NCI-H2196 treated with DMSO at 0.1 percent for 48 hours (cell line): ENCODE measurements at regions not wholly inside any gene's neighbourhood (a gene's known extent, or its start where the extent isn't known, plus 50 kb on each side); places are given as distances from the start of the nearest gene placed in this dataset.

Experiments
- DNase-seq: peaks from one replicate; lab custom pipeline; 2025; ENCODE audit not compliant: unreplicated experiment; lab: John Stamatoyannopoulos, UW

DNA sequence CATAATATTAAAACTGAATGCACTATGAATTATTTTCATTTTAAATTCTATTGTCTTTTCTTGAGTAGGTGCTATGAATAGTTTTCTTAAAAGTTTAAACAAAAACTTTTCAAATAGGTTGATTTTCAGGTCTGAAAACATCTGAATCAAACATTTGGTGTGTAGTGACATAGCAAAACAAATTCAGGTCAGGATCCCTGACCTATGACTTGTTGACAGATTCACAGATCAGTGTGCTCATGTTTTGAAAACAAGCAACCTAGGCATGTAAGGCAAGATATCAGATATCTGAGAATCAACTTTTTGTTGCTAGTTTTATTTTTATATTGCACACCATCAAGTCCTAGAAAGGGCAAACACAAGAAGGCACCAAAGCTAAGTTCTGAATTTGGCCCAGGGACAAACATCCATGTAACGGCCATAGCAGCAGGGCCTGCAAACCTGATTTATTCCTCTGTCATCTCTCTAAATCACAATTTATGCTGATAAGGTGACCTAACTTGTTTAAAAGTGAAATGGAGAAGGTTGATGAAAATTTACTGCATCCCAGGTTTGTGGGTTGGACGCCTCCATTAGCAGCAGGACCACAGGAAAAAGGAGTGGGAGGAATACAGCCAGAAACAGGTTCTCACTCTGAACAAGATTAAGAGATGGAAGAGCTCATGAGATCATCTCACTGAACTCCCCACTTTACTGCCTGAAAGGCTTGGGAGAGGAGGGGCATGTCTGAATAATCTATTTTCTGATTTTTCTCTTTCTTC, 337.7 kb downstream of the KCNRG start:
- no peak for DNase-seq

DNA sequence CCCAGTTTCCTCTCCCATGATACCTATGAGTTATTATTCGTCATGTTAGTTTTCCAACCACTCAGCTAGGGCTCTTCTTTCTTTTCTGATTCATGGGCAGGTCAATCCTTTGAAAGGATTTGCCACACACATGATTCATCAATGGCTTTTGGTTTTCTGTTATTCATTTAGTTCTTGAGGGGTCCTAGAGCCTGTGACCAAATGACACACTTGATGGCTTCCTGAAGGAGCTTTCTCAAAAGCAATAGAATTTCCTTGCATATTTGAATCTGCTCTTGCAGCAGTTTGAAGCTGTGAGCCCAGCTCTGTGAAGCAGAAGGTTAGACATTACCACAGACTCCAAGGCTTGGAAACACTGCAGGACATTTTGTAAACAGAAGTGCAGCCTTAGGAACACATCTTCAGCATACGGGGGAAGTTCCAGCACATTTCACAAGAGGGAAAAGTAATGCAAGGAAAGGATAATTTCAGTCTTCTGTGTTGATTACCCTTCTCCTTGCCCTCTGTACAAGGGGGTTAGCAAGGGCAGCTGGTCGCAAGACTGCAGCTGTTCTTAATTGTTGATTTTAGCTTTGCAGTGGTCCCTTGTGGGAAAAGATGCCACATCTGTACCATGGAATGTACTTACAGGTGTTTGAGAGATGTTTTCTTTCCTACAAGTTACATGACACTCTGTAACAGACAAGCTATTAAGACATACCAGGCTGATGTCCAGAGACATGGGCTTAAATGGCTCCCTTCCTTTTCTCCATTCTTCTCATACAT, 338.6 kb downstream of the KCNRG start:
- no peak for DNase-seq

DNA sequence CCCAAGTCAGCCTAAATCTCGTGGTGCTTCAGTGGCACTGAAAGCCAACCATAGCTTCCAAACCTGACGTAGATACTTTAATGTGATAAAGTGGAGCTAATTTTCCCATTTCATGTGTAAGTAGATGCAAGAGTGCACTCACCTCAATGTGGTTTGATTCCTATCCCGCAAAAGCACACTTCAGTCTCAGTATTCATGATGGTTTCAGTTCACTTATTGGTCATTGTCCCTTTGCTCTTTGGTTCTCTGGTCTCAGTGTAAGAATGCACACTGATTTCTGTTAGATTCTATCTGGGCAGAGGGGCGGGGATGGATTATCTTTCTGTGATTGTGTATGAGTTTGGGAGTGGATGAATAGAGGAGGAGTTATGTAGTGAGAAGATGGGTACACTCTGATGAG, 340.6 kb downstream of the KCNRG start:
- no peak for DNase-seq

DNA sequence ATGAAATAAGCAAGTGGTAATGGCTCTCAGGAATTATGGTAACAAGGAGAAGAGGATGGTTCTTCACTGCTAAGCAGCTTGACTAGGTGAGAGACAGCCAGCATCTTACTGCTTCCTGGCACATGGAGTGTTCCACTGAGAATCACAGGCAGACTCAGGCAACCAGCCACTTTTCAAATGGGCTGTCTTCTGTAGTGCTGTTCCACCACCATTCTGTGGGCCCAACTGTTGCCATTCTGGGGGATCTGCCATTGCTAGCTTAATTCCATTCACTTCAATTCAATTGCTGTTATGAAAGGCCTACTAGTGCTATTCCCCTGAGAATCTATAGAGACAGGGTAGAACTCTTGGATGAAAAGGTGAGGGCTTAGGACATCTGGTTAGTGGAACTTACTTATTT, 341.9 kb downstream of the KCNRG start:
- no peak for DNase-seq

DNA sequence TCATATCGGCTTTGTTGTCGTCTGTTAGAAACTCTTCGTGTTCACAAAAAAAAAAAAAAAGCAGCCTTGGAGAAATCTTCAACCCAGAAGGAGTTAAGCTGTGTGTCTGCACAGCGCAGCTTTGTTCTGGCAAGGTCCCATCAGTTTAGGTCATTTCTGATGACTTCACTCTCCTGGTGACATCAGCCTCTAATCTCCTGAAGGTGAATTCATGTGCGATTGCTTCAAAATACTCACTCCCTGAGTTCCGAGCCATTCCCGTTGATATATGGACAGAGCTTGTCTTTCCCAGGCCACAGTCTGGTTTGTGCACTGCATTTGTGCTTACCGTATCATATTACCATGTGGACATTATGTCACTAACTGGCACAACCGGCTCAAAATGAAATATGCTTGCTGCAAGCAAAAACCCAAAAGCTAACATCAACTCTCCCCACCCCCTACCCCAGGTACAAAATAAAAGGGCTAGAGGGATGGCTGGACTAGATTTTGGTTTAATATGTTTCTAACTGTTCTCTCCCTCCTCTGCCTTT, 342.4 kb downstream of the KCNRG start:
- DNase-seq: peak; percentile 36

DNA sequence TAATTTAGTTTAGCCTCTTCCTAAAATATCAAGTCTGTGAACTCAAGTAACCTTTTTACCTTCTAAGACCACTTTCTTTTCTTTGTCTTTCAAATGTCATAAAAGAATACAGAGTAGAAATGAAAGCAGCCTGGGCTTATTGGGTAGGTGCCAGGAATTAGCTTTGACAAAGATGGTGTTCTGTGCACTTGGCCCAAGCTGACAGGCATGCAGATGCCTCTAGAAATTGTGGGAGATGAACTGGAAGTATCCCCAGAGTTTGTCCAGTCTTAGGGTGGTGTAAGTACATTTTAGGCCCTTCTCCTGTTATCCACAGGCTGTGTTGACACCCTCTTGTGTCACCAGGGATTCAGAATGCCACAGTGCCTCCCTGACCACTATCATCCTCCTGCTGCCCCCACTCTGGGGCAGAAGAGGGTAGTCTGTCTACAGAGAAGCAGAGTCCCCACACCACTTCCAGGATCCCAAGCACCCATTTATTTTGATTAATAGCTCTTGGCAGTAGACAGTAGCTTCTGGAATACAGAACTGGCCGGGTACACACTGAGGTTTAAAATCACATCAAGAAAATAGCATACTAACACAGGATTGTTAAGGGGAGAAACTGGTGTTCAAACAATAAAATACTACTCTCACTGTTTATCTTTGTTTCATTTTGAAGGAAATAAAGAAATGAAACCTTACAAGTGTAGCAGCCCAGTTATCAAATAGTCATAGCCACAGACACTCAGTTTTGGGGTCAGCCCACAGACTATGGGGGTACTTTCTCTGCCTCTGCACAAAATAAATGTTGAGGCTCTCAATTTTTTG, 343.2 kb downstream of the KCNRG start:
- no peak for DNase-seq

DNA sequence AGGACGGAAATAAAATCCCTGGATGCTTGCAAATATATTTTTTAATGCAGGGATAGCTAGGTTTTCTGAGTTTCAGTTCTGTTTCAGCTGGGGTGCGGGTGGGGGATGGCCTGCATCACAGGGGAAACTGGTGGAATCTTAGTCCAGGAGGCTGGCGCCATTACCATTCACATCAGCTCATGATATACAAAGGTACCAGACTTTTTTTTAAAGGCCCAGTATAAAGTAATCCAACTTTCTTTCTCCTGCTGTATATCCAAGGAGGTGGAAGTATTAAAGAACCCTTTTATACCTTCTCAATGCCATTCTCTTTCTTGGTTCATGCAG, 343.8 kb downstream of the KCNRG start:
- no peak for DNase-seq

DNA sequence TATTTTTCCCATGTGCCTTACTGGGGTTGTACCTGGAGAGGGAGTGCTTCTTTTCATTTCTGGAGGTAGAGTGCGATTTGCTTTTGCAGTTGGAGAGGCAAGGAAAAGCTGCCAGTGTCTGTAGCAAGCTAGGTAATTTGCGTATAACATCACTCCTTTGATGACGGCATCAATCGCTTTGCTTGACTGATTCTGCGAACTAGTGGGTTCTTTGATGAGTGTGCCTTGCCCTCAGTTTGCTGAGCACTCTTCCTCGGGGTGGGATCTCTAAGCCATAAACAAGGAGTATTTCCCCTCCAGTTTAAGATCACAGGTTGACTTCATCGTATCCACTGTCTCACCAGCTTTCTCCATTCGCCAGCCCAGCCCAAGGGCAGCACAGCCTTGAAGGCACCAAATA, 344.5 kb downstream of the KCNRG start:
- DNase-seq: no peak

DNA sequence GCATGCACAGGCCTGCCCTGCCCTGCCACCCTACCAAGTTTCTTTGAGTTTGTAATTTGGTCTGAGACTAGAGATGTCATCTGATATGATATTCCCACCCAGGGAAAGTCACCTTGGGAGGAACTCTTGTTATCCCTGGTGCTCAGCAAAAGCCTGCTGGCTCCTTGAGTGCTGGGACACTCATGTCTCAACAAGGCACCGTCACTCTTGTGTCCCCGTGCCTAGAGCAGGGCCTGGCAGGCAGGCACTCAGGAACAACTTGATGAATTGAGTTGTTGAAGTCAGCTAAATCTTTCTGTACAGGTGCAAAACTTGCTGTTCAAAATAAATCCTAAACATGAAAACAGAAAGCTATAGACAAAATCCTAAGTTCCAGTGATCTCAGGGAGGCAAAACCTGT, 345.4 kb downstream of the KCNRG start:
- DNase-seq: no peak

DNA sequence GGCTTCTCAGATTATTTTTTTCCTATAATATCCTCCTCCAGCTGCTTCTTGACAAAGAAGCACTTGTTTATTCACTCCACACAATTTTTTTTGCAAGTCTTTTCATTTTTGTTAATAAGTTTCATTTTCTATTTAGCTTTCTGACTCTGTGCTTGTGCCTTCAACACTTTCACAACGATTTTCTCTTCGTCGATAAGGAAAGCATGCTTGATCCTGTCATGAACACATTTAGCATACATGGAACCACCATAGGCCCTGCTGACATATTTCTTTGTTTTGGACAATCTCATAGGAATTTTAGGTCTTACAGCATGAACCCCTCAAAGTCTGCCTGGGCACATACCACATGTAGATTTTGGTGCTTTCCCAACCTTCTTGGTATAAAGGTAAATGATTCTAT, 346.0 kb downstream of the KCNRG start:
- DNase-seq: no peak

DNA sequence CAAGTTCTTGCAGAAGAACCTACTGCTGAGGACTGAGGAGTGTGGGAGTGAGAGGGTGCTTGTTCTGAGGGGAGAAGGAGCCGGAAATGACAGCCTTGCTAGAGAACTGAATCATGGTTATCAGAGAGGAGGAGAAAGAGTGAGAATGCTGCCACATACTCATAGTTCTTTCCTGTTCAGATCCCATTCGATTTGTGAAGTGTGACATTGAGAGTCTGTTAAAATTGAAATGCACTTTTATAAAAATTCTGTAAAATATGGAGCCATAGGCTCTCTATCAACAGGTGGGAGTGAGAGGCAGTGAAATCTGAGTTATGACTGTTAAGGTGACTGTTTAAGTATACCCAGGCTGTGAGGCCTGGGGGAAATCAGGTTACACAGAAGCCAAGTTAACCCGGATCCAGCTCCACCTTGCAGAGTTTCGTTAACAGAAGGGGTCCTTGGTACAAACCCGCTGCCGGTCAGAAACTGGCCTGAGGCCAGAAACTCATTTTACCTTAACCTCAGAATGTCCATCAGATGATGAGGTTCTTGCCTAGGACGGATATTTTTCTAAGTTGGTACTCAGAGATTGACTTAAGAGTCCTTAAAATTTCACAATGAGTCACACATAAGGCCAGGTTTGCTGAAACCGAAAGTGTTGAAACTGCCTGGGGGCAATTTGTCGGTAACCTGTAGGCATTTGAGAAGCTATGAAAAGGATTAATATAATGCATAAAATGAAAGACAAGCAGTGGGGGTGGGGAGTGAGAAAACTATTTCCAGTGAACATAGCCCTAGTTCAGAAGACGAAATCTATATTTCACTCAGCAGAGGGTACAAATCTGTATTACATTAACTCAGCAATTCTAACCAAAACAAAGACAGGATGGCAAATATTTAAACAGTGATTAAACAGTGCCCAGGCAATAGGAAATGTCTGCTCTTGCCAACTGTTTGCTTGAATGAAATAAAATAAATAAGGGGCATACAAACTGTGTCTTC, 350.5 kb downstream of the KCNRG start:
- peak; percentile 48 for DNase-seq

DNA sequence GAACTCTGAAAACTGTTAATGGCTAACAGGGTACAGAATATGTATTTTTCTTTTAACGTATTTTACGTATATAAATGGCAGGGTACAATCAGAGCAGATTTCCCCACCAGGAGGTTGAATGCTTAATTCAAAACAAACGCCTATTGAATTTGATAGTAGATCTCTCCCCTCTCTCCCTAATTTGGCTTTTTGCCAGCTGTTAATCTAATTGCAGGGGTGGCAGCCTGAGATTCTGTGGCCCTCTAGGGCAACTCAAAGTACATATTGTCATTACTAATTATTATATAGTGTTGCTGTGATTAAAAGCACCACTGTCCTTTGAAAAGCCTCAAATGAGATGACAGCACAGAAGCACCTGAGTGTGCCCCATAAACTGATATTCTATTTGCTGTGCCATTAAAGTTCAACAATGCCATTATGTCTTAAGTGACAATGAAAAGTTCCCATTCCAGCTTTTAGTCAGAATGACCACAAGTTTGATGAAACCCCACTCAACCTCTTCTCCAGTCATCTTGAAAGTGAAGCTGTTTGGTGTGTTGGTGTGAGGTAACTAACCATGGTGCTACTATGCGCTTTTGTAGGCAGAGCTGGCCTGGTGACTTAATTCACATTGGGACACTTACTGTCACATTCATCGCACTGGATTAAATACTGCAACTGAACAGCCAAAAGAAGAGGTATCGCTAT, 351.4 kb downstream of the KCNRG start:
- no peak for DNase-seq

DNA sequence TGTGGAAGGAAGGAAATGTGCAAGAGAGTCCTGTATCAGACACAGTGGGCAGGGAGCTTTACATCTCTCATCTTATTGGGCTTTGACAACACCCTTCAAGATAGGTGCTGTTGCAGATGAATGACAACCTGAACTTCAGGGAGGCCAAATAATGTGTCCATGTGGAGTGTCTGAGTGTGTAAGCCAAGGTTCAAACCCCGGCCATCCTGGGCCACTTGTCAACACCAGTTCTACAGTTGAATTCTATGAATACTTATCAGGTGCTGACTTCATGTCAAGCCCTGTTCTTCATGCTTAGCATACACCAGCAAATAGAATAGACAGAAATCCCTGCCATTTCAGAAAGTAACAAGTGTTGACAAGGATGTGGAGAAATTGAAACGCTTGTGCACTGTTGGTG, 354.4 kb downstream of the KCNRG start:
- DNase-seq: no peak

DNA sequence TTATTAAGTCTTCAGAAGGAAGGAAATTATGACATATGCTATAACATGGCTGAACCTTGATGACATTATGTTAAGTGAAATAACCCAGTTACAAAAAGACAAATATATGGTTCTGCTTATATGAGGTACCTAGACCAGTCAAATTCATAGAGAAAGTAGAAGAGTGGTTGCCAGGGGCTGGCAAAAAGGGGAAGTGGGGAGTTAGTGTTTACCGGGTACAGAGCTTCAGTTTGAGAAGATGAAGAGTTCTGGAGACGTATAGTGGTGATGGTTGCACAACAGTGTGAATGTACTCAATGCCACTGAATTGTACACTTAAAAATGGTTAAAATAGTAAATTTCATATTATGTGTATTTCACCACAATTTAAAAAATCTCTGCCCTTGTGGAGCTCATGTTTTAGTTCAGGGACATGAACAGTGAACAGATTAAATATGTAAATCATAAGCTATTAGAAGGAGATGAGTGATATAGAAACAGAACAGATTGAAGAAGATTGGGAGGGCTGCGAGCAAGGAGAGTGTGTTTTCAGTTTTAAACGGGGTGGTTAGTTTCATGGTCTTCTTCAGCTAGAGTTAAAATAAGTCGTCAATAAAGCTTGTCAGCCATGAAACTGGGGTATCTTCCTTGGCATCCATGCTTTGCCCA, 355.2 kb downstream of the KCNRG start:
- DNase-seq: no peak

DNA sequence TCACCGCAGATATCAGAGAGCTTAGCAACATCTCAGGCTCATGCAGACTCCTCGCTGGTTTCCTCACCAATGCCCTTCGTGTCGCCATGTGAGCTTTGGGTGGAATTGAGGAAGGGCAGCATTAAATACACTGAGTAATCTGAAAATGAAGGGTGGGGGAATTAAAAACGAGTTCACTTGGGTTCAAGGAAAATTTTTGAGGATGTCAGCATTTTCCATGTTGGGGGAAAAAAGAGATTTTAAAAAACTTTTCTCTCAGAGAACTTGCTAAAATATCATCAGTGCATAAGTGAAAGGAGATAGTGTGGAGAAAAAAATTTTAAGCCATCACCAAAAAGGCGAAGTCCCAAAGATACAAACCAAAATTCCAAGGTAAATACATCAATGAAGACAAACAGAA, 359.3 kb downstream of the KCNRG start:
- no peak for DNase-seq

DNA sequence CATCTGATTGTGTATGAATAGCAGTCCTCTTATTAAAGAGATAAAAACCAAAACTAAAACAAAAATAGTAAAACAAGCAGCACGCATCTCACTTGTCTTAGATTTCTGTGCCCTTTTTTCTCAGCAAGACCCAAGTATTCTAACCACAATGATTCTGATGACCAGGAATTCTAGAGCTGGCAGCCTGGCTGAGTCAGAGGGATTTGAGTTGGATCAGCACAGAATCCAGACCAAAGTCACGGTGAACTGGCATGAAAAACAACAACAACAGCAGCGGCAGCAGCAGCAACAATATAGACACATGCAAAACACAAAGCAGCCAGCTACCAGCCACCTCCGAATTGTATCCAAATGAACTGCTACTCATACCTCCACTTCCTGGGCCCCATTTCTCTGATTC, 360.5 kb downstream of the KCNRG start:
- no peak for DNase-seq

DNA sequence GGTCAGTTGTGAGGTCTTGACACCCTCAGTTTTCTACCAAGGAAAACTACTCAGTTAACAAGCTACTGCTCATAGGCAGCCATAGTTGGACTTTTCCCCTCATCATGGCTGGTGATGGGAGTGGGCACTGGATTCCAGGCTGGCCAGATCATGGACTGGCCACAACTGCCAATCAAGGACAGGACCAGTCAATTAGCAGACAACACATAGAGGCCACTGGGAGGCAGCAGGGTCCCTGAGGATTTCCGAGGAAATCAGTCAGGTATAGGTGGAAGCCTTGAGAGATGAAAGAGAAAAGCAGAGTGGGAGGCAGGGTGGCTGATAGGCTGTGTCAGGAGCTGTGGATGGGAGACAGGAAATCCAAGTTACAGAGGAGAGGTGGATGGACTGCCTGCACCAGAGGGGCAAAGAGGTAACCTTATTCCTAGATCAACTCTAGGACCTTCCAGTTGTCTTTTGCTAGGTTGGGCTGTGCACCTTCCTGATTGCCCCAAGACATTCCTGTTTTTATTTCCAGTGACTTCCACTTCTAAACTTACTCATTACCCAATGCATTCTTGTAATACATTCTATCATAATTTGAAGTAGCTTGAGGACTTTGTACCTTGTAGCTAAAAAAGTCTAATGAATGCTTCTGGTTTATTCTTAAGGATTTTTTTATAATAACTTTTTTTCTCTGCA, 361.8 kb downstream of the KCNRG start:
- DNase-seq: no peak

DNA sequence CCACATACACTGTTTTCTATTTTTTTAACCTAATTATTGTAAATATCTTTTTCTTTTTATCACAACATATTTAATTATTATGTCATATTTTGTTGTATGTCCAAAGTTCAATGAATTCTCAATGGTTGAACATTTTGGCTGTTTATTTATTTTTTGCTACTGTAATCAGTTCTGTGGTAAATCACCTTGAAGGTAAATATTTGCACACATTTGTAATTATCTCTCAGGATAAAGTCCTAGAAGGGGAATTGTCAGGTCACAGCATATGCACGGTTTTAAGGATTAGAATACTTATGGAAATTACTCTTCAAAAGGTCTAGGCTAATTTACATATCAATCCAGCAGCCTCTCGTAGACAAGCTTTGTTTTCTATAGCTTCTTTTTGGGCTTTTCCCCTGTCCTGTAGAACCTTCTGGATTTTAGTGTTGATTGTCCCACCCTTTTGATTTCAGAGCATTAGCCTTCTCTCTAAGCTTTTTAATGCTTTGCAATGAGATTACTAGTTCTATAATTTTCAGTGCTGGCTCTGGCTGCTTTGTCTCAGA, 362.6 kb downstream of the KCNRG start:
- no peak for DNase-seq
